ENCODE measurements at regions not wholly inside any gene's neighbourhood (a gene's known extent, or its start where the extent isn't known, plus 50 kb on each side); places are given as distances from the start of the nearest gene placed in this dataset.

GRCh38 chr15:70309716-70310115, 212.0 kb upstream of the TLE3 start:
- TF ChIP-seq POLR2A (IDR thresholded peaks at IDR 0.05), result no peak
- no peak for TF ChIP-seq CTCF (IDR thresholded peaks at IDR 0.05)
